Hepatocyte (in vitro differentiated cells): ENCODE measurements at regions not wholly inside any gene's neighbourhood (a gene's known extent, or its start where the extent isn't known, plus 50 kb on each side); places are given as distances from the start of the nearest gene placed in this dataset.

Experiments
- DNase-seq: peaks from one replicate; pipeline ENCODE4 v3.0.0-alpha.2; 2016; ENCODE audit warnings: low spot score
- H2AFZ ChIP-seq: fragments of 200-600 bp; sonication (generic); 2 replicates; pipeline ENCODE4 v1.6.0; 2016; ENCODE audit warnings: antibody characterized with exemption, mild to moderate bottlenecking
- H3K27ac ChIP-seq: fragments of 200-600 bp; sonication (generic); 2 replicates; pipeline ENCODE4 v1.5.1; 2016; ENCODE audit warnings: mild to moderate bottlenecking
- H3K27me3 ChIP-seq: fragments of 200-600 bp; sonication (generic); 2 replicates; pipeline ENCODE4 v1.6.1; 2016
- H3K36me3 ChIP-seq: fragments of 200-600 bp; sonication (generic); replicated peaks from 2 replicates; pipeline ENCODE4 v1.5.1; 2016; ENCODE audit warnings: low read depth; ENCODE audit not compliant: insufficient read depth
- H3K4me1 ChIP-seq: fragments of 200-600 bp; sonication (generic); 2 replicates; pipeline ENCODE4 v1.5.1; 2016; ENCODE audit warnings: mild to moderate bottlenecking, moderate library complexity; ENCODE audit not compliant: insufficient read depth
- H3K4me2 ChIP-seq: fragments of 200-600 bp; sonication (generic); 2 replicates; pipeline ENCODE4 v1.6.0; 2016
- H3K4me3 ChIP-seq: fragments of 200-600 bp; sonication (generic); 2 replicates; pipeline ENCODE4 v1.5.1; 2016; ENCODE audit warnings: mild to moderate bottlenecking
- H3K79me2 ChIP-seq: fragments of 200-600 bp; sonication (generic); 2 replicates; pipeline ENCODE4 v1.6.0; 2017; ENCODE audit warnings: mild to moderate bottlenecking
- H3K9me2 ChIP-seq: fragments of 200-600 bp; sonication (generic); replicated peaks from 2 replicates; pipeline ENCODE4 v1.6.0; 2017; ENCODE audit warnings: mild to moderate bottlenecking; ENCODE audit not compliant: insufficient read depth
- H3K9me3 ChIP-seq: fragments of 200-600 bp; sonication (generic); 2 replicates; pipeline ENCODE4 v1.5.1; 2016; ENCODE audit warnings: low read depth, mild to moderate bottlenecking
- H4K20me1 ChIP-seq: fragments of 200-600 bp; sonication (generic); 2 replicates; pipeline ENCODE4 v1.6.0; 2016; ENCODE audit warnings: mild to moderate bottlenecking; ENCODE audit not compliant: insufficient read depth, poor library complexity, severe bottlenecking
- EZH2 ChIP-seq: fragments of 200-600 bp; sonication (generic); IDR thresholded peaks from 2 replicates; pipeline ENCODE4 v1.6.1; 2016; ENCODE audit warnings: antibody characterized with exemption, mild to moderate bottlenecking, borderline replicate concordance
- EZH2phosphoT487 ChIP-seq: fragments of 200-600 bp; sonication (generic); IDR thresholded peaks from one replicate; pipeline ENCODE4 v1.6.1; 2018; ENCODE audit warnings: antibody characterized with exemption, mild to moderate bottlenecking, low read depth, moderate library complexity; ENCODE audit not compliant: unreplicated experiment, severe bottlenecking
- WGBS: methylation state at CpG from one replicate; pipeline ENCODE4 v1.1.6; 2016; ENCODE audit warnings: low lambda C conversion rate; ENCODE audit errors: missing lambda C conversion rate; 5-methylcytosine and 5-hydroxymethylcytosine counted together
- TF ChIP-seq, protein P1 (sequence below): fragments of 200-600 bp; sonication (generic); IDR thresholded peaks from 2 replicates; pipeline ENCODE4 v1.5.1; 2016; ENCODE audit warnings: antibody characterized with exemption, mild to moderate bottlenecking; ENCODE audit not compliant: poor library complexity

DNA sequence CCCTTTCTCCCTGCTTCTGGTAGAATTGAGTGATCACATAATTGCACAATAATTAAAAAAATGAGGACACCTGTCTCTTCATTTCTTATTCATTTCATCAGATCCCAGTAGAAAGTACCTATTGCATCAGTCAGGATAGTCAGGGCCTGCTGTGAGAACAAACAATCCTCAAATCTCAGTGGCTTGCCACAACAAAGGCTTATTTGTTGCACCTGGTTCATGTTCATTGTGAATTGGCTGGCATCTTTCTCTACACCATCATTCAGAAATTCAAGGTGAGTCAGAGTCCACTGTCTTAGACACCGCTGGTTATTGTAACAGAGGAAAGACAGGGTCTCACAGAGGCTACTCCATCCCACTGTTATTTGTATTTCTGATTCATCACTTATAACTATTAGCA is 409.8 kb downstream of the STIM2 start:
- Histone ChIP-seq H3K27me3 (no peaks in the 10 kb centered on the region), H3K36me3 (no peaks in the 10 kb centered on the region), H3K4me2 (no peak overlapping the region), H3K27ac (no peak overlapping the region), H3K4me1 (no peaks in the 10 kb centered on the region), H3K4me3 (no peak overlapping the region), H4K20me1 (no peaks in the 10 kb centered on the region), H2AFZ (no peak overlapping the region), H3K79me2 (no peaks in the 10 kb centered on the region), H3K9me2 (no peaks in the 10 kb centered on the region), H3K9me3 (no peaks in the 10 kb centered on the region)
- 81% methylated on average over 1 of the region's 1 CpG for WGBS
- no peak for TF ChIP-seq EZH2
- TF ChIP-seq EZH2phosphoT487: no peak
- TF ChIP-seq, protein P1, sequence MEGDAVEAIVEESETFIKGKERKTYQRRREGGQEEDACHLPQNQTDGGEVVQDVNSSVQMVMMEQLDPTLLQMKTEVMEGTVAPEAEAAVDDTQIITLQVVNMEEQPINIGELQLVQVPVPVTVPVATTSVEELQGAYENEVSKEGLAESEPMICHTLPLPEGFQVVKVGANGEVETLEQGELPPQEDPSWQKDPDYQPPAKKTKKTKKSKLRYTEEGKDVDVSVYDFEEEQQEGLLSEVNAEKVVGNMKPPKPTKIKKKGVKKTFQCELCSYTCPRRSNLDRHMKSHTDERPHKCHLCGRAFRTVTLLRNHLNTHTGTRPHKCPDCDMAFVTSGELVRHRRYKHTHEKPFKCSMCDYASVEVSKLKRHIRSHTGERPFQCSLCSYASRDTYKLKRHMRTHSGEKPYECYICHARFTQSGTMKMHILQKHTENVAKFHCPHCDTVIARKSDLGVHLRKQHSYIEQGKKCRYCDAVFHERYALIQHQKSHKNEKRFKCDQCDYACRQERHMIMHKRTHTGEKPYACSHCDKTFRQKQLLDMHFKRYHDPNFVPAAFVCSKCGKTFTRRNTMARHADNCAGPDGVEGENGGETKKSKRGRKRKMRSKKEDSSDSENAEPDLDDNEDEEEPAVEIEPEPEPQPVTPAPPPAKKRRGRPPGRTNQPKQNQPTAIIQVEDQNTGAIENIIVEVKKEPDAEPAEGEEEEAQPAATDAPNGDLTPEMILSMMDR: no peak
- no peak for DNase-seq

DNA sequence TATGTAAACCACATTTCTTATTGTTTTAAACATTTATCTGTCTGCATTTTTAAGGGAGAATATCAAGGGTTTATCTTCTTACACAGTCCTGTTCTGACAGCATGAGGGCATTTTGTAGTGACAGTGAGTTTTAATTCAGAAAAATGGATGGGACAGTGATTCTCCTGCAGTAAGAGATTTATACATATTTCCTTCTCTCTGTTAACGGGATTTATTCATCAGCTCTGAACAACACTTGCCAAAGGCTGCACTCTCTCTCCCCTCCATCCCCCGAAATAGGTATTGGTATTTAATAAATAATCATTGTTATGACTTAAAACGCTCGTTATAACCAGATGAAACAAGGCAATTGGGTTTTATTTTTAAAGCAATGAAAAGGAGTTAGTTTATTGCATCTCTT is 410.9 kb downstream of the STIM2 start:
- no peaks in the 10 kb centered on the region for H4K20me1 ChIP-seq
- DNase-seq: no peak
- TF ChIP-seq EZH2phosphoT487 (no peak), EZH2 (no peak)
- TF ChIP-seq, protein P1: no peak
- H3K27ac ChIP-seq: no peak overlapping the region
- no peak overlapping the region for H3K4me3 ChIP-seq
- no peaks in the 10 kb centered on the region for H3K79me2 ChIP-seq
- H3K27me3 ChIP-seq: no peaks in the 10 kb centered on the region
- no peak overlapping the region for H3K4me2 ChIP-seq
- no peak overlapping the region for H2AFZ ChIP-seq
- no peaks in the 10 kb centered on the region for H3K9me2 ChIP-seq
- H3K4me1 ChIP-seq: no peaks in the 10 kb centered on the region
- no peaks in the 10 kb centered on the region for H3K9me3 ChIP-seq
- H3K36me3 ChIP-seq: no peaks in the 10 kb centered on the region
- 81% methylated on average over 4 of the region's 4 CpGs for whole genome bisulfite sequencing

DNA sequence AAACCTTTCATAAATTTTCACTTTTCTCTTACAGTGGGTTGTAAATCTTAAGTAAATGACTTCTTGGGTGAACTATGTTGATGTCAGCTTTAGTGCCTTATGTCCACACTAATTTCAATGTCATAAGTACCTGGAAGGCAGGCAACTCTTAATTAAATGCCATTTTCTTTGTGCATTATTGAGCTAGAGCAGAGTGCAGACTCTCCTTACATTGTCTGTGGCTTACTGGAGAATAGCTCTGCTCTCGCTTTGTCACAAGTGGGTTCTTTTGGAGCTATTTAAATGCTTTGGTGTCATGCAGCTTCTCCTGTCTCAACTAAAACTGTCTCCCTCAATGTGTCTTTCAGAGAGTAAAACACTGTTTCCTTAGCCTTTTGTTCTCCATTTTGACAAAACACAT is 411.6 kb downstream of the STIM2 start:
- Histone ChIP-seq H3K27me3 (no peaks in the 10 kb centered on the region), H3K4me2 (no peak overlapping the region), H3K79me2 (no peaks in the 10 kb centered on the region), H3K4me3 (no peak overlapping the region), H3K4me1 (no peaks in the 10 kb centered on the region), H2AFZ (no peak overlapping the region), H3K9me2 (no peaks in the 10 kb centered on the region), H3K9me3 (no peaks in the 10 kb centered on the region), H4K20me1 (no peaks in the 10 kb centered on the region), H3K27ac (no peak overlapping the region), H3K36me3 (no peaks in the 10 kb centered on the region)
- TF ChIP-seq EZH2phosphoT487 (no peak), EZH2 (no peak)
- TF ChIP-seq, protein P1: no peak
- 0% methylated on average over 1 of the region's 1 CpG for WGBS
- no peak for DNase-seq
